Endothelial cell of umbilical vein (primary cell): ENCODE measurements at regions not wholly inside any gene's neighbourhood (a gene's known extent, or its start where the extent isn't known, plus 50 kb on each side); places are given as distances from the start of the nearest gene placed in this dataset.

Source experiments
- EZH2 ChIP-seq: IDR thresholded peaks from 2 replicates; pipeline ENCODE4 v1.6.1; 2012; ENCODE audit warnings: borderline replicate concordance, low read depth, mild to moderate bottlenecking, moderate library complexity, low read length, inconsistent platforms; ENCODE audit not compliant: severe bottlenecking
- FOS ChIP-seq: IDR thresholded peaks from 2 replicates; pipeline ENCODE4 v1.6.1; 2011; ENCODE audit warnings: mild to moderate bottlenecking, low read length, moderate library complexity, borderline replicate concordance; ENCODE audit not compliant: insufficient read depth
- JUN ChIP-seq: IDR thresholded peaks from 2 replicates; pipeline ENCODE4 v1.6.1; 2011; ENCODE audit warnings: borderline replicate concordance, low read depth; ENCODE audit not compliant: insufficient read length, insufficient read depth
- POLR2A ChIP-seq: IDR thresholded peaks from 2 replicates; pipeline ENCODE4 v1.6.1; 2012; ENCODE audit warnings: low read depth, mild to moderate bottlenecking, control low read depth, low read length
- POLR2AphosphoS5 ChIP-seq: IDR thresholded peaks from 2 replicates; pipeline ENCODE4 v1.6.1; 2012; ENCODE audit warnings: low read depth, mild to moderate bottlenecking, control low read depth, low read length, moderate library complexity; ENCODE audit not compliant: insufficient read depth
- TF ChIP-seq, protein P1 (sequence below), 2 donors: IDR thresholded peaks; 1 replicate in 1 of 2; 2 replicates in 1 of 2; pipeline ENCODE4 v1.5.1; 2011; ENCODE audit warnings: low read length in 2 of 2, mild to moderate bottlenecking in 2 of 2, moderate library complexity in 2 of 2, control low read depth in 1 of 2, inconsistent platforms in 1 of 2, low read depth in 1 of 2; ENCODE audit not compliant: insufficient read depth in 1 of 2; ENCODE audit errors: extremely low read depth in 1 of 2
- TF ChIP-seq, protein P2 (sequence below): IDR thresholded peaks from 2 replicates; pipeline ENCODE4 v1.6.1; 2011; ENCODE audit not compliant: insufficient read depth, insufficient read length

DNA sequence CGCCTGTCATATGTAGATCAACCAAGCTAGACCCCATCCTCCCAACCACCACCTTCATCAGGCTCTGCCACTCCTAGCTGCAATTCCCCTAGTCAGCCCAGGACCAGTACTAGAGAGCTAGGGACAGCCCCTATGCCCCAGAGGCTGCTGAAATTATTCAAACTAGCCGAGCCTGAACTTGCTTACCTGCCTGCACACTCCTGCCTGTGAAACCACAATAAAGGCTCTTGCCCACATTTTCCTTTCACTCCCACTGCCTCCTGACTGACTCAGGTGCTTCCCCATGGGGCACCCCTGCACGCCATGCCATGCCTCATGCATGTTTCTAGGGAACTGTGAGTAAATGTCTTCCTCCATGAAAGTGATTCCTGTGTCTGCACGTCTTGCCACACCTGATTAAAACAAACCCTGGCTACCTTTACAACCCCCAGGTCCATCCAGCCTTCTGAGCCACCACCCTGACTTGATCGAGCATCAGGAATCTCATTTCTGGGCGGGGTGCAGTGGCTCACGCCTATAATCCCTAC, 66.5 kb upstream of the IER3 start:
- TF ChIP-seq EZH2 (no peak), POLR2A (no peak), JUN (no peak), POLR2AphosphoS5 (no peak), FOS (no peak)
- TF ChIP-seq, protein P1, sequence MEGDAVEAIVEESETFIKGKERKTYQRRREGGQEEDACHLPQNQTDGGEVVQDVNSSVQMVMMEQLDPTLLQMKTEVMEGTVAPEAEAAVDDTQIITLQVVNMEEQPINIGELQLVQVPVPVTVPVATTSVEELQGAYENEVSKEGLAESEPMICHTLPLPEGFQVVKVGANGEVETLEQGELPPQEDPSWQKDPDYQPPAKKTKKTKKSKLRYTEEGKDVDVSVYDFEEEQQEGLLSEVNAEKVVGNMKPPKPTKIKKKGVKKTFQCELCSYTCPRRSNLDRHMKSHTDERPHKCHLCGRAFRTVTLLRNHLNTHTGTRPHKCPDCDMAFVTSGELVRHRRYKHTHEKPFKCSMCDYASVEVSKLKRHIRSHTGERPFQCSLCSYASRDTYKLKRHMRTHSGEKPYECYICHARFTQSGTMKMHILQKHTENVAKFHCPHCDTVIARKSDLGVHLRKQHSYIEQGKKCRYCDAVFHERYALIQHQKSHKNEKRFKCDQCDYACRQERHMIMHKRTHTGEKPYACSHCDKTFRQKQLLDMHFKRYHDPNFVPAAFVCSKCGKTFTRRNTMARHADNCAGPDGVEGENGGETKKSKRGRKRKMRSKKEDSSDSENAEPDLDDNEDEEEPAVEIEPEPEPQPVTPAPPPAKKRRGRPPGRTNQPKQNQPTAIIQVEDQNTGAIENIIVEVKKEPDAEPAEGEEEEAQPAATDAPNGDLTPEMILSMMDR (IDR thresholded peaks at IDR 0.05; ENCODE audit: extremely low read depth in 1 of 2, insufficient read depth in 1 of 2, low read depth in 1 of 2, low read length in 2 of 2) = no peak
- TF ChIP-seq, protein P2, sequence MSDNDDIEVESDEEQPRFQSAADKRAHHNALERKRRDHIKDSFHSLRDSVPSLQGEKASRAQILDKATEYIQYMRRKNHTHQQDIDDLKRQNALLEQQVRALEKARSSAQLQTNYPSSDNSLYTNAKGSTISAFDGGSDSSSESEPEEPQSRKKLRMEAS = no peak
